Lower leg skin (tissue), 4 donors: ENCODE measurements at regions not wholly inside any gene's neighbourhood (a gene's known extent, or its start where the extent isn't known, plus 50 kb on each side); places are given as distances from the start of the nearest gene placed in this dataset.

ENCODE experiments used
- DNase-seq, 2 donors: peaks; one replicate each; pipeline ENCODE4 v3.0.0-alpha.2; 2019; ENCODE audit warnings: low spot score in 2 of 2
- H3K4me3 ChIP-seq: fragments of 200-600 bp; sonication (generic); 2 replicates; pipeline ENCODE4 v1.5.1; 2017; ENCODE audit warnings: mild to moderate bottlenecking, low read depth; ENCODE audit not compliant: poor library complexity, severe bottlenecking
- POLR2A ChIP-seq, 2 donors: fragments of 450-650 bp; IDR thresholded peaks; one replicate each; pipeline ENCODE4 v1.6.1; 2016 to 2017; ENCODE audit warnings: antibody characterized with exemption in 2 of 2, mild to moderate bottlenecking in 1 of 2, moderate library complexity in 1 of 2
- WGBS, 2 donors: methylation state at CpG; one replicate each; pipeline ENCODE4 v1.1.5; 2018; 5-methylcytosine and 5-hydroxymethylcytosine counted together
- intact Hi-C: fragments of 100-400 bp; cut with DNase I; formaldehyde crosslinking; loops from one replicate; pipeline ENCODE4 v1.15.0; 2023; ENCODE audit warnings: low total_unique reads
- TF ChIP-seq, protein P1 (sequence below), 3 donors: fragments of 450-650 bp; IDR thresholded peaks; one replicate each; pipeline ENCODE4 v1.5.1; 2016; ENCODE audit warnings: antibody characterized with exemption in 3 of 3, mild to moderate bottlenecking in 3 of 3, moderate library complexity in 2 of 3

DNA sequence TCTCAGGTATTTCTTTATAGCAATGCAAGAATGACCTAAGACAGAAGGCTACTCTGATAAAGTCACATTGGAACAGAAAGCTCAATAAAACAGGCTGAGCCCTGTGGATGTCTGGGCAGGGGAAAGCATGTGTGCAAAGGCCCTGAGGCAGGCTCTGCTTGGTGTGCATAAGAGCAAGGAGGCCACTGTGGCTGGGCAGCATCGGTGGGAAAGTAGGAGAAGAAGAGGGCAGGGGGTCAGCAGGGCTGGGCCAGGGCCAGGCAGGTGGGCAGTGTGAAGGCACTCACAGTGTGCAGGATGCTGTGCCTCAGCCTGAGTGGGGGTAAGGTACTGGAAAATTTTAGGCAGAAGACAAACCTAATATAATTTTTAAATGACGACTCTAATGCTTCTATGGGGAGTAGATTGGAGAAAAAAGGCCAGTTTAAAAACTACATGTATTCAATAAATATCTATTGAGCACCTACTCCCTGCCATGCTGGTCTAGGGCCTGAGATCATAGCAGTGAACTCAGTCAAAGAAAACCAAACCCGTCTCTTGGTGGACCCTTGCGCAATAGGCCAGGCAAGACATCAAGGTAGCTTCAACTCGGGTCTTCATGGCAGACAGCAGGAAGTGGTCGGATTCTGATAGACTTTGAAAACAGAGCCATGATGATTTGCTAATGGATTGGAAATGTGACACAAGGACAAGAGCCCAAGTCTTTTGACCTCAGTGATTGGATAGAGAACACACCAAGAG, 572.3 kb downstream of the TCERG1L start:
- TF ChIP-seq, protein P1, sequence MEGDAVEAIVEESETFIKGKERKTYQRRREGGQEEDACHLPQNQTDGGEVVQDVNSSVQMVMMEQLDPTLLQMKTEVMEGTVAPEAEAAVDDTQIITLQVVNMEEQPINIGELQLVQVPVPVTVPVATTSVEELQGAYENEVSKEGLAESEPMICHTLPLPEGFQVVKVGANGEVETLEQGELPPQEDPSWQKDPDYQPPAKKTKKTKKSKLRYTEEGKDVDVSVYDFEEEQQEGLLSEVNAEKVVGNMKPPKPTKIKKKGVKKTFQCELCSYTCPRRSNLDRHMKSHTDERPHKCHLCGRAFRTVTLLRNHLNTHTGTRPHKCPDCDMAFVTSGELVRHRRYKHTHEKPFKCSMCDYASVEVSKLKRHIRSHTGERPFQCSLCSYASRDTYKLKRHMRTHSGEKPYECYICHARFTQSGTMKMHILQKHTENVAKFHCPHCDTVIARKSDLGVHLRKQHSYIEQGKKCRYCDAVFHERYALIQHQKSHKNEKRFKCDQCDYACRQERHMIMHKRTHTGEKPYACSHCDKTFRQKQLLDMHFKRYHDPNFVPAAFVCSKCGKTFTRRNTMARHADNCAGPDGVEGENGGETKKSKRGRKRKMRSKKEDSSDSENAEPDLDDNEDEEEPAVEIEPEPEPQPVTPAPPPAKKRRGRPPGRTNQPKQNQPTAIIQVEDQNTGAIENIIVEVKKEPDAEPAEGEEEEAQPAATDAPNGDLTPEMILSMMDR (IDR thresholded peaks at IDR 0.05): no peak
- no peak for TF ChIP-seq POLR2A (IDR thresholded peaks at IDR 0.05)
- 85 to 89% methylated on average over 6 of the region's 6 CpGs for WGBS, 2 donors
- peak in 1 of 2 donors; percentile 48 for DNase-seq
- intact Hi-C loops: no loop called here
- no peak overlapping the region for H3K4me3 ChIP-seq

DNA sequence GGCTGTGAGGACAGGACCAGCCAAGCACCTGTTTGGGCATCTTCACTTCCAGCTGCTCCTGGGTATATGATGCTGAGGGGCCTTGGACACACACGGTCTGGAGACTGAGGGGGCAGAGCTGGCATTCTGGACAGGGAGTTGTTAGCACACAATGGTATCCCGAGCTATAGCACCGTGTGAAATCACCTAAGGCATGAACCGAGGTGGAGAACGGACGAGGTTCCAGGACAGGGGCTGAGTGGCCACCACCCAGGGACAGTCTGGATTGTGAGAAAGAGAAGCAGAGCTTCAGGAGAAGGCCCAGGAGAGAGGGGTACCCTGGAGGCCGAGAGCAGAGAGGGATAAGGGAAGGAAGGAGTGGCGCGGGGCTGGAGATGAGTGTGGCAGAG, 571.8 kb downstream of the TCERG1L start:
- DNase-seq: peak in 1 of 2 donors; percentile 66
- no peak for TF ChIP-seq POLR2A (IDR thresholded peaks at IDR 0.05)
- TF ChIP-seq, protein P1 (IDR thresholded peaks at IDR 0.05): no peak
- WGBS, 2 donors: 77 to 84% methylated on average over 9 of the region's 9 CpGs
- intact Hi-C loops: no loop called here
- no peak overlapping the region for H3K4me3 ChIP-seq

DNA sequence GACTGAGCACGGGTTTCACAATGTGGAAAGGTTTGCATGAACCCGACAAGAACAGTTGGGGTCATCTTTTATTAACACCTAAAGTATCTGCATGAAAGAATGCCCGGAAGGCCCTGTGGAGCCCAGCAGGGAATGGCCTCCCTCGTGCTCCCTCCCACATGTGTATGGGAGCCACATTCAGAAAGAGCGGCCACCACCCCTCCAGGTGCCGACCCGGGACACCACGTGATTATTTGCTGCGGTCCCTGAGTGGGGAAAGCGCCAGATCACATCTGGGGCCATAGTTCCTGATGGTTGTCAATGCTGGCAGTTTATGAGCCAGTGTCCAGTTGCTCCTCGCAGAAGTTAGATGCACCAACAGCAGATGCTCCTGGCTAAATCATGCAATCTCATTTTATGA, 571.4 kb downstream of the TCERG1L start:
- intact Hi-C loops: no loop called here
- 77 to 85% methylated on average over 11 of the region's 11 CpGs for WGBS, 2 donors
- peak in 1 of 2 donors; percentile 70 for DNase-seq

DNA sequence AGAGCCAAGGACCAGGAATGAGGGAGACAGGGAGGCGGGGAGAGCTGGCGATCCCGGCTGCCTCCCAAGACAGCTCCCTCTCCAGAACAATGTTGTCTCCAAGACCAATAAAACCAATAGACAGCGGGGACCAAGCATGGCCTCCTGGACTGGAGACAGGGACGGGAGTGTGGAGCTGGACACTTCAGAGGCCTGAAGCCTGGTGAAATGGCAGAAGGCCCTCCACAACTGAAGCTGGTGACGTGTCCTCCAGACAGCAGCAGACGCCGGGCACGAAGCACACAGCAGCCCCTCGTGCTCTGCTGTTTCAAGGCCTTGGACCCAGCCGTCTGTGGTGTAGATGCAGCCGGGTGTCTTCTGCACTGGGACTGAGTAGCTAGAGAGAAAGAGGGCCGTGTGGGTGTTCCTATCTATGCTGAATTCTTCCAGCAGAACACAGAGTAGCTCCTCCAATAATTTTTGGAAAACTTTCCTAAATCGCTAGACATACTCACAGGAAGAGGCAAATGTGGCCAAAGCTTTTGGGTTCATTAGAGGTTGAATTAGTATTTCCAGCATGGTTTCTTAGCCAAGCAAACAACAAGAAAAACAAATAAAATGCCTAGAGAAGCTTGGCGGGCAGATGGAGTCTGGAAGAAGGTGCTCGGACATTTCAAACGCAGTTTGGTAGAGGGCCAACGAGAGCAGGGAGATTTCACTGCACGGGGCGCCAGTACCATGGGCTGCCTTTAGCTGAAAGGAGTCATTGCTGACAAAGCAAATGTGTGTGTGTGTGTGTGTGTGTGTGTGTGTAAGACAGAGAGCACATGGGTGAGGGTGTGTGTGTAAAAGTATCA, 570.4 kb downstream of the TCERG1L start:
- DNase-seq: peak in 1 of 2 donors; percentile 67
- TF ChIP-seq POLR2A (IDR thresholded peaks at IDR 0.05): no peak
- TF ChIP-seq, protein P1 (IDR thresholded peaks at IDR 0.05): no peak
- 53 to 54% methylated on average over 20 of the region's 20 CpGs for WGBS, 2 donors
- H3K4me3 ChIP-seq: no peak overlapping the region
- intact Hi-C loops: no loop called here

More for the DNA sequence above, 571.4 kb downstream of the TCERG1L start:
- H3K4me3 ChIP-seq: no peak overlapping the region
- TF ChIP-seq, protein P1 (IDR thresholded peaks at IDR 0.05): no peak
- no peak for TF ChIP-seq POLR2A (IDR thresholded peaks at IDR 0.05)

DNA sequence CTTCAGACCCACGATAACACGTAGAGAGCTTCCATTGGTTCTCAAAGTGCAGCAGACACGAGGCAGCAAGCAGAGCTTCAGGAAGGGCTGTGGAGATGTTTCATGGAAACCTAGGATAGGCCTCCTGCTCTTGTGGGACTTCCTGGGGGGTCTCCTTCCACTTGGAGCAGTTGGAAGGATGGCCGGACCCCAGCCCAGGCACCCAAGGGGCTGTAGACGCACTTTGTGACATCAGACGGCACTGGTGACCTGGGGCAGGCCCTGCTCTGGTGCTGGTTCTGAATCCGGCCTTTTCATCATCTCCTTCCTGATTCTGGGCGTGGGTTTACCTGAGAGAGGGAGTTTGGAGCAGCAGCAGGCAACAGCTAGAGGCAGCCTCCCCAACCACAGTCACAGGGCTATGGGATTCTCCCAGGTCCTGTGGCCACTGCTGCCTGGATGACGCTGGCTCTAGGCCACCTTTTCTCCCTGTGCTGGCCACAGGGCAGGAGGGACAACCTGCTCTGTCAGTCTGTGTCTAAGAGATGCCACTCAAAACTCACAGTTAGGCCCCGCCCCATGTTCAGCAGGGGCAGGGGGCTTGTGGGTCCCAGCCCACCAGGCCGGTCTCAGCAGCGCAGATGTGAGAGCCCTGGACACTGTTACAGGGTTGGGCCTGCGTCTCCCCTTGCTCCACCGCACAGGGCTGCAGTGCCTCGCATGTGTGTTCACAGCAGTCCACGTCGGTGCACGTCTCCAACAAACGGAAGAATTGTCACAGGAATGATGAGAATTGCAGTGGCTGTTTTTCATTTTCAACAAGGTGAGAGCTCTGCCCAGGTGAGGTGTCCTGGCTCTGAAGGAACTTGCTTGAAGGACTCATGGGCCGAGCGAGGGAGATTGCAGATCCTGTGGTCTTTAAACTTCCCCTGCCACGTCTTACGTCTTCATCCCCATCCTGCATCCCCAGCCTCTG, 569.3 kb downstream of the TCERG1L start:
- H3K4me3 ChIP-seq: no peak overlapping the region
- intact Hi-C loops: no loop called here
- TF ChIP-seq POLR2A (IDR thresholded peaks at IDR 0.05): no peak
- TF ChIP-seq, protein P1 (IDR thresholded peaks at IDR 0.05): no peak
- DNase-seq: peak in 1 of 2 donors; percentile 73
- WGBS, 2 donors: 82 to 86% methylated on average over 22 to 23 of the region's 23 CpGs
